Endothelial cell of umbilical vein (primary cell): ENCODE measurements at regions not wholly inside any gene's neighbourhood (a gene's known extent, or its start where the extent isn't known, plus 50 kb on each side); places are given as distances from the start of the nearest gene placed in this dataset.

Source experiments
- BruUV-seq: library from RNA; stranded (reverse); fragments of 400-500 nt; replicated peaks from 2 replicates; lab custom pipeline; 2021; lab: Mats Ljungman, UMichigan
- CTCF ChIA-PET: fragments of 300-600, 350-600 bp; sonication (Branson Sonifier 250); formaldehyde crosslinking; loops from one replicate; lab custom pipeline; 2021; ENCODE audit warnings: antibody characterized with exemption, inconsistent platforms; lab: Charles Lee
- POLR2A ChIA-PET: fragments of 300-600, 350-600 bp; sonication (Branson Sonifier 250); formaldehyde crosslinking; loops from one replicate; lab custom pipeline; 2021; ENCODE audit warnings: antibody characterized with exemption, inconsistent platforms; lab: Charles Lee
- DNase-seq: peaks from one replicate; pipeline ENCODE4 v3.0.0-alpha.2; 2011; ENCODE audit warnings: low read depth, low spot score
- FAIRE-seq: peaks from 2 replicates; lab custom pipeline; 2011; peaks lifted over from hg19 to GRCh38; lab: Jason Lieb, UNC
- H2AFZ ChIP-seq: 2 replicates; pipeline ENCODE4 v1.6.0; 2012; ENCODE audit warnings: low read depth, low read length, control low read depth, inconsistent platforms
- H3K27ac ChIP-seq: 2 replicates; pipeline ENCODE4 v1.5.1; 2011; ENCODE audit warnings: low read depth, mild to moderate bottlenecking, control low read depth, low read length, moderate library complexity; ENCODE audit not compliant: insufficient read depth
- H3K27me3 ChIP-seq, 2 experiments: 2 replicates each; pipeline versions ENCODE4 v1.6.0 to v1.6.1; 2011; ENCODE audit warnings: low read length in 2 of 2, mixed read lengths in 1 of 2; ENCODE audit not compliant: control insufficient read depth in 2 of 2, insufficient read depth in 2 of 2
- H3K36me3 ChIP-seq, 2 experiments: 2 replicates in 1 of 2; 3 replicates in 1 of 2; pipeline ENCODE4 v1.5.1; 2011; ENCODE audit warnings: low read length in 2 of 2, mild to moderate bottlenecking in 1 of 2, moderate library complexity in 1 of 2; ENCODE audit not compliant: control insufficient read depth in 2 of 2, insufficient read depth in 2 of 2; ENCODE audit errors: extremely low read depth in 1 of 2
- H3K4me1 ChIP-seq: 3 replicates; pipeline ENCODE4 v1.5.1; 2011; ENCODE audit warnings: mild to moderate bottlenecking, low read length; ENCODE audit not compliant: control insufficient read depth, insufficient read depth; ENCODE audit errors: extremely low read depth
- H3K4me2 ChIP-seq: 2 replicates; pipeline ENCODE4 v1.6.1; 2011; ENCODE audit warnings: low read length, control low read depth, mixed read lengths; ENCODE audit not compliant: insufficient read depth
- H3K4me3 ChIP-seq, 3 experiments: fragments of 200-600 bp in 1 of 3; sonication (generic), shearing (Covaris generic) in 1 of 3; replicated peaks in 1 of 3; 2 replicates each; pipeline ENCODE4 v1.5.1; 2011 to 2016; ENCODE audit warnings: control low read depth in 3 of 3, low read length in 3 of 3, mild to moderate bottlenecking in 2 of 3, inconsistent platforms in 1 of 3, low read depth in 1 of 3, moderate library complexity in 1 of 3; ENCODE audit not compliant: insufficient read depth in 1 of 3
- H3K79me2 ChIP-seq: 2 replicates; pipeline ENCODE4 v1.6.0; 2012; ENCODE audit warnings: low read length, inconsistent platforms; ENCODE audit not compliant: control insufficient read depth, insufficient read depth
- H3K9ac ChIP-seq: replicated peaks from 2 replicates; pipeline ENCODE3; 2011; ENCODE audit warnings: low read length, control low read depth; ENCODE audit not compliant: insufficient read depth; ENCODE audit errors: extremely low read depth
- H3K9me1 ChIP-seq: replicated peaks from 3 replicates; pipeline ENCODE4 v1.6.0; 2011; ENCODE audit warnings: mild to moderate bottlenecking, low read length; ENCODE audit not compliant: control insufficient read depth, insufficient read depth; ENCODE audit errors: extremely low read depth
- H3K9me3 ChIP-seq: replicated peaks from 2 replicates; pipeline ENCODE4 v1.5.1; 2012; ENCODE audit warnings: low read length, inconsistent platforms; ENCODE audit not compliant: control insufficient read depth, insufficient read depth
- H4K20me1 ChIP-seq: replicated peaks from 2 replicates; pipeline ENCODE3; 2011; ENCODE audit warnings: mild to moderate bottlenecking, low read length; ENCODE audit not compliant: control insufficient read depth, insufficient read depth; ENCODE audit errors: extremely low read depth
- EZH2 ChIP-seq: IDR thresholded peaks from 2 replicates; pipeline ENCODE4 v1.6.1; 2012; ENCODE audit warnings: borderline replicate concordance, low read depth, mild to moderate bottlenecking, moderate library complexity, low read length, inconsistent platforms; ENCODE audit not compliant: severe bottlenecking
- FOS ChIP-seq: IDR thresholded peaks from 2 replicates; pipeline ENCODE4 v1.6.1; 2011; ENCODE audit warnings: mild to moderate bottlenecking, low read length, moderate library complexity, borderline replicate concordance; ENCODE audit not compliant: insufficient read depth
- GATA2 ChIP-seq: IDR thresholded peaks from 2 replicates; pipeline ENCODE4 v1.7.0; 2011; ENCODE audit warnings: low read depth, mild to moderate bottlenecking, moderate library complexity, mixed read lengths, low read length; ENCODE audit not compliant: insufficient read length, insufficient read depth
- JUN ChIP-seq: IDR thresholded peaks from 2 replicates; pipeline ENCODE4 v1.6.1; 2011; ENCODE audit warnings: borderline replicate concordance, low read depth; ENCODE audit not compliant: insufficient read length, insufficient read depth
- MYC ChIP-seq: IDR thresholded peaks from one replicate; pipeline ENCODE4 v1.6.1; 2011; ENCODE audit warnings: mild to moderate bottlenecking, low read depth, low read length
- POLR2A ChIP-seq: IDR thresholded peaks from 2 replicates; pipeline ENCODE4 v1.6.1; 2012; ENCODE audit warnings: low read depth, mild to moderate bottlenecking, control low read depth, low read length
- POLR2AphosphoS5 ChIP-seq: IDR thresholded peaks from 2 replicates; pipeline ENCODE4 v1.6.1; 2012; ENCODE audit warnings: low read depth, mild to moderate bottlenecking, control low read depth, low read length, moderate library complexity; ENCODE audit not compliant: insufficient read depth
- dilution Hi-C: fragments of 300-500 bp; cut with MboI; formaldehyde crosslinking; loops from one replicate; pipeline ENCODE4 v1.15.0; 2019; ENCODE audit warnings: low sequenced_read_pairs; ENCODE audit not compliant: extremely low pct_ligation_motif_present
- intact Hi-C: fragments of 100-400 bp; cut with micrococcal nuclease; formaldehyde crosslinking; loops from one replicate; pipeline ENCODE4 v1.10.0; 2022
- TF ChIP-seq, protein P1 (sequence below), 2 donors: IDR thresholded peaks; 1 replicate in 1 of 2; 2 replicates in 1 of 2; pipeline ENCODE4 v1.5.1; 2011; ENCODE audit warnings: low read length in 2 of 2, mild to moderate bottlenecking in 2 of 2, moderate library complexity in 2 of 2, control low read depth in 1 of 2, inconsistent platforms in 1 of 2, low read depth in 1 of 2; ENCODE audit not compliant: insufficient read depth in 1 of 2; ENCODE audit errors: extremely low read depth in 1 of 2
- TF ChIP-seq, protein P2 (sequence below): IDR thresholded peaks from 2 replicates; pipeline ENCODE4 v1.6.1; 2011; ENCODE audit not compliant: insufficient read depth, insufficient read length

DNA sequence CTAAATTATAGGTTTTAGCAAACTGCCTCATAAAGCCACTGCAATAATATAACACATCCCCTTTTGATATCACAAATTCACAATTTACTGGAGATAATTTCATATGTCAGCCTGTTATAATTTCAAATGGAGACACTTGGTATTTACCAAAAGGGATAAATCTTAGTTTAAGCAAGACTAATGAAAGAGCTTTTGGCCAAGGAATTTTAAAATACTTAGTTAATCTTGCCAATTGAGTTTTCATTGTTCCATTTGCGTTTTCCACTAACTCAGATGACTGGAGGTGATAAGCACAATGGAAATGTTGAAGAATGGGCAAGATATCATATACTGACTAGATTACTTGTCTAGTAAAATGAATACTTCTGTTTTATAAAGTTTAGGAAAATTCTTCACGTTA, 379.3 kb upstream of the SYT4 start:
- Histone ChIP-seq H3K4me2 (no peak overlapping the region), H3K27me3 (no peaks in the 10 kb centered on the region), H3K9me3 (no peaks in the 10 kb centered on the region), H3K27ac (no peak overlapping the region), H2AFZ (no peak overlapping the region), H3K79me2 (no peaks in the 10 kb centered on the region), H3K9me1 (no peaks in the 10 kb centered on the region), H3K4me1 (no peaks in the 10 kb centered on the region), H3K4me3 (no peak overlapping the region), H3K36me3 (no peaks in the 10 kb centered on the region), H3K9ac (no peak overlapping the region), H4K20me1 (no peaks in the 10 kb centered on the region)
- intact Hi-C loops (no loop called here), dilution Hi-C loops (no loop called here)
- no TSS peak for BruUV-seq
- FAIRE-seq = no peak
- DNase-seq = no peak
- ChIA-PET CTCF (no interaction called here), POLR2A (no interaction called here)
- no peak for TF ChIP-seq POLR2AphosphoS5
- no peak for TF ChIP-seq EZH2
- TF ChIP-seq, protein P1, sequence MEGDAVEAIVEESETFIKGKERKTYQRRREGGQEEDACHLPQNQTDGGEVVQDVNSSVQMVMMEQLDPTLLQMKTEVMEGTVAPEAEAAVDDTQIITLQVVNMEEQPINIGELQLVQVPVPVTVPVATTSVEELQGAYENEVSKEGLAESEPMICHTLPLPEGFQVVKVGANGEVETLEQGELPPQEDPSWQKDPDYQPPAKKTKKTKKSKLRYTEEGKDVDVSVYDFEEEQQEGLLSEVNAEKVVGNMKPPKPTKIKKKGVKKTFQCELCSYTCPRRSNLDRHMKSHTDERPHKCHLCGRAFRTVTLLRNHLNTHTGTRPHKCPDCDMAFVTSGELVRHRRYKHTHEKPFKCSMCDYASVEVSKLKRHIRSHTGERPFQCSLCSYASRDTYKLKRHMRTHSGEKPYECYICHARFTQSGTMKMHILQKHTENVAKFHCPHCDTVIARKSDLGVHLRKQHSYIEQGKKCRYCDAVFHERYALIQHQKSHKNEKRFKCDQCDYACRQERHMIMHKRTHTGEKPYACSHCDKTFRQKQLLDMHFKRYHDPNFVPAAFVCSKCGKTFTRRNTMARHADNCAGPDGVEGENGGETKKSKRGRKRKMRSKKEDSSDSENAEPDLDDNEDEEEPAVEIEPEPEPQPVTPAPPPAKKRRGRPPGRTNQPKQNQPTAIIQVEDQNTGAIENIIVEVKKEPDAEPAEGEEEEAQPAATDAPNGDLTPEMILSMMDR (IDR thresholded peaks at IDR 0.05; ENCODE audit: extremely low read depth in 1 of 2, insufficient read depth in 1 of 2, low read depth in 1 of 2, low read length in 2 of 2) = no peak
- no peak for TF ChIP-seq JUN
- TF ChIP-seq, protein P2, sequence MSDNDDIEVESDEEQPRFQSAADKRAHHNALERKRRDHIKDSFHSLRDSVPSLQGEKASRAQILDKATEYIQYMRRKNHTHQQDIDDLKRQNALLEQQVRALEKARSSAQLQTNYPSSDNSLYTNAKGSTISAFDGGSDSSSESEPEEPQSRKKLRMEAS = no peak
- TF ChIP-seq MYC = no peak
- TF ChIP-seq POLR2A = no peak
- no peak for TF ChIP-seq GATA2
- TF ChIP-seq FOS = no peak
